GM12878 (cell line): ENCODE measurements at regions not wholly inside any gene's neighbourhood (a gene's known extent, or its start where the extent isn't known, plus 50 kb on each side); places are given as distances from the start of the nearest gene placed in this dataset.

Experiments
- ATAC-seq: fragments of 200-7000 bp; cut with Tn5 transposase; 3 replicates; pipeline ENCODE4 v1.9.1; 2020; ENCODE audit warnings: mild to moderate bottlenecking, moderate library complexity
- BruUV-seq: library from RNA; stranded (reverse); fragments of 400-500 nt; replicated peaks from 2 replicates; lab custom pipeline; 2021; lab: Mats Ljungman, UMichigan
- CTCF ChIA-PET: fragments of 300-600 bp; sonication (Branson Sonifier 250); formaldehyde crosslinking; extraction: SDS; loops from one replicate; lab custom pipeline; 2021; ENCODE audit warnings: inconsistent platforms; lab: Yijun Ruan, JAX
- POLR2A ChIA-PET: fragments of 350-600 bp; formaldehyde crosslinking; extraction: SDS; loops from one replicate; lab custom pipeline; 2021; ENCODE audit warnings: inconsistent platforms; lab: Charles Lee
- RAD21 ChIA-PET: fragments of 300-600 bp; sonication (Branson Sonifier 250); formaldehyde crosslinking; loops from one replicate; lab custom pipeline; 2023; ENCODE audit warnings: antibody characterized with exemption; ENCODE audit not compliant: unreplicated experiment; lab: Charles Lee
- SMC1A ChIA-PET: fragments of 300-600 bp; sonication (Branson Sonifier 250); formaldehyde crosslinking; loops from one replicate; lab custom pipeline; 2023; ENCODE audit not compliant: unreplicated experiment, uncharacterized antibody; lab: Charles Lee
- DNase-seq: peaks from one replicate; pipeline ENCODE4 v3.0.0-alpha.2; 2011; ENCODE audit warnings: low read depth, low spot score
- FAIRE-seq: peaks from 3 replicates; lab custom pipeline; 2011; peaks lifted over from hg19 to GRCh38; lab: Jason Lieb, UNC
- H2AFZ ChIP-seq: 2 replicates; pipeline ENCODE4 v1.6.0; 2011; ENCODE audit warnings: low read depth, low read length, control low read depth; ENCODE audit not compliant: control insufficient read depth
- H3K27ac ChIP-seq: 2 replicates; pipeline ENCODE4 v1.5.1; 2011; ENCODE audit warnings: control low read depth; ENCODE audit not compliant: control insufficient read depth, insufficient read depth
- H3K27me3 ChIP-seq, 2 experiments: replicated peaks in 1 of 2; 2 replicates each; pipeline versions ENCODE4 v1.6.0 to v1.6.1; 2011; ENCODE audit warnings: low read length in 1 of 2; ENCODE audit not compliant: control insufficient read depth in 2 of 2, insufficient read depth in 2 of 2
- H3K36me3 ChIP-seq, 2 experiments: 2 replicates each; pipeline ENCODE4 v1.5.1; 2011; ENCODE audit warnings: low read length in 1 of 2; ENCODE audit not compliant: control insufficient read depth in 2 of 2, insufficient read depth in 2 of 2
- H3K4me1 ChIP-seq: 2 replicates; pipeline ENCODE4 v1.6.1; 2011; ENCODE audit warnings: mild to moderate bottlenecking, low read length, moderate library complexity, mixed read lengths; ENCODE audit not compliant: control insufficient read depth, insufficient read depth
- H3K4me2 ChIP-seq: 2 replicates; pipeline ENCODE4 v1.6.0; 2011; ENCODE audit warnings: control low read depth; ENCODE audit not compliant: control insufficient read depth, insufficient read depth
- H3K4me3 ChIP-seq: fragments of 200-600 bp; sonication (generic); 2 replicates; pipeline ENCODE4 v1.5.1; 2016
- H3K79me2 ChIP-seq: 2 replicates; pipeline ENCODE4 v1.6.0; 2011; ENCODE audit warnings: low read length; ENCODE audit not compliant: control insufficient read depth, insufficient read depth
- H3K9ac ChIP-seq: 2 replicates; pipeline ENCODE4 v1.8.0; 2011; ENCODE audit warnings: low read length, control low read depth, mixed read lengths; ENCODE audit not compliant: control insufficient read depth, insufficient read depth
- H3K9me3 ChIP-seq: replicated peaks from 3 replicates; pipeline ENCODE4 v1.5.1; 2011; ENCODE audit warnings: mild to moderate bottlenecking, low read length; ENCODE audit not compliant: control insufficient read depth, insufficient read depth
- H4K20me1 ChIP-seq: 2 replicates; pipeline ENCODE4 v1.6.0; 2011; ENCODE audit not compliant: control insufficient read depth, insufficient read depth
- ASH2L ChIP-seq: fragments of 300-600, 200-600 bp; sonication (generic); IDR thresholded peaks from 2 replicates; pipeline ENCODE4 v1.6.1; 2017; ENCODE audit warnings: low read depth, mild to moderate bottlenecking, borderline replicate concordance
- FOXK2 ChIP-seq: fragments of 450-650 bp; IDR thresholded peaks from 2 replicates; pipeline ENCODE4 v1.6.1; 2017; ENCODE audit warnings: mild to moderate bottlenecking, moderate library complexity
- MTA2 ChIP-seq: fragments of 450-650 bp; IDR thresholded peaks from 2 replicates; pipeline ENCODE4 v1.6.1; 2016; ENCODE audit warnings: low read depth, mild to moderate bottlenecking, moderate library complexity
- YBX1 ChIP-seq: fragments of 450-650 bp; IDR thresholded peaks from 2 replicates; pipeline ENCODE4 v1.6.1; 2016; ENCODE audit warnings: antibody characterized with exemption
- WGBS: methylation state at CpG from one replicate; pipeline ENCODE4 v1.1.6; 2016; ENCODE audit warnings: low lambda C conversion rate; ENCODE audit not compliant: insufficient replicate concordance, insufficient coverage; ENCODE audit errors: missing lambda C conversion rate; 5-methylcytosine and 5-hydroxymethylcytosine counted together
- in situ Hi-C: fragments of 300-500 bp; cut with MboI; formaldehyde crosslinking; loops from 9 replicates; pipeline ENCODE4 v1.14.3; 2018; ENCODE audit warnings: mixed read lengths
- intact Hi-C: fragments of 100-400 bp; cut with micrococcal nuclease; formaldehyde crosslinking; loops from one replicate; pipeline ENCODE4 v1.14.2; 2022; ENCODE audit not compliant: unreplicated experiment
- TF ChIP-seq, protein P1 (sequence below): fragments of 450-650 bp; IDR thresholded peaks from 2 replicates; pipeline ENCODE4 v1.6.1; 2018; ENCODE audit warnings: mild to moderate bottlenecking, low read depth, moderate library complexity; ENCODE audit not compliant: partially characterized antibody
- TF ChIP-seq, protein P2 (sequence below): fragments of 150-350 bp; IDR thresholded peaks from 2 replicates; pipeline ENCODE4 v1.6.1; 2016; ENCODE audit warnings: low read depth, low read length
- TF ChIP-seq, protein P3 (sequence below): fragments of 450-650 bp; IDR thresholded peaks from 2 replicates; pipeline ENCODE4 v1.6.1; 2017; ENCODE audit warnings: antibody characterized with exemption, mild to moderate bottlenecking, moderate library complexity
- TF ChIP-seq, protein P4 (sequence below): fragments of 450-650 bp; IDR thresholded peaks from 2 replicates; pipeline ENCODE4 v1.6.1; 2017; ENCODE audit warnings: mild to moderate bottlenecking, low read depth, inconsistent platforms; ENCODE audit not compliant: poor library complexity, severe bottlenecking
- TF ChIP-seq, protein P5 (sequence below): fragments of 450-650 bp; IDR thresholded peaks from 2 replicates; pipeline ENCODE4 v1.6.1; 2018; ENCODE audit warnings: borderline replicate concordance, mild to moderate bottlenecking; ENCODE audit not compliant: partially characterized antibody

DNA sequence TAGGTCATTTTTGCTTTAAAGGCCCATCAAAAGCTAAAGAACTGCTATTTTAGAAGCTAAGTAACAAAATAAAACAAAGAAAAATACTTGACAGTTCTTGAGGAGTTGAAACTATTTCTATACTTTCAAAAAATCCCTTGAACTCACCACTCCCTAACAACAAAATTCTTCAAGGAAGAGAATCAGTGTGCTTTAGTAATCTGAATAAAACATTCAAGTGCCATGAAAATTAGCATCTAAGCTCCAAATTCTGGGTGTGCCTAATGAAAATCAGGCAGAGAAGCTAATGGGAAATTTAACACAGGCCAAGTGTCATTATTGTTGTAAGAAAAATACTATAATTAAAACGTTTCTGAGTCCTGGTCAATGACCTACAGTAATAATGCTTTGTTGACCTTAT, 456.3 kb downstream of the ZEB2 start:
- BruUV-seq, result no TSS peak
- Histone ChIP-seq H3K27ac (no peak overlapping the region), H3K4me2 (no peak overlapping the region), H3K9me3 (no peaks in the 10 kb centered on the region), H3K79me2 (no peaks in the 10 kb centered on the region), H4K20me1 (no peaks in the 10 kb centered on the region), H3K4me3 (no peak overlapping the region), H2AFZ (no peak overlapping the region), H3K27me3 (no peaks in the 10 kb centered on the region), H3K4me1 (no peaks in the 10 kb centered on the region), H3K36me3 (no peaks in the 10 kb centered on the region), H3K9ac (no peak overlapping the region)
- ChIA-PET POLR2A (no interaction called here), SMC1A (interaction anchor here (0.6 to 2.3 kb wide), 4 partner anchors 11 to 316 kb away, joined by 3 to 5 read pairs (median 4); no protein-coding TSS in a partner anchor), RAD21 (no interaction called here), CTCF (no interaction called here)
- in situ Hi-C loops (no loop called here), intact Hi-C loops (no loop called here)
- ATAC-seq, result no peak
- 82% methylated on average over 1 of the region's 1 CpG for WGBS
- DNase-seq, result no peak
- no peak for FAIRE-seq
- TF ChIP-seq ASH2L (no peak), FOXK2 (no peak), MTA2 (no peak), YBX1 (no peak)
- TF ChIP-seq, protein P1, sequence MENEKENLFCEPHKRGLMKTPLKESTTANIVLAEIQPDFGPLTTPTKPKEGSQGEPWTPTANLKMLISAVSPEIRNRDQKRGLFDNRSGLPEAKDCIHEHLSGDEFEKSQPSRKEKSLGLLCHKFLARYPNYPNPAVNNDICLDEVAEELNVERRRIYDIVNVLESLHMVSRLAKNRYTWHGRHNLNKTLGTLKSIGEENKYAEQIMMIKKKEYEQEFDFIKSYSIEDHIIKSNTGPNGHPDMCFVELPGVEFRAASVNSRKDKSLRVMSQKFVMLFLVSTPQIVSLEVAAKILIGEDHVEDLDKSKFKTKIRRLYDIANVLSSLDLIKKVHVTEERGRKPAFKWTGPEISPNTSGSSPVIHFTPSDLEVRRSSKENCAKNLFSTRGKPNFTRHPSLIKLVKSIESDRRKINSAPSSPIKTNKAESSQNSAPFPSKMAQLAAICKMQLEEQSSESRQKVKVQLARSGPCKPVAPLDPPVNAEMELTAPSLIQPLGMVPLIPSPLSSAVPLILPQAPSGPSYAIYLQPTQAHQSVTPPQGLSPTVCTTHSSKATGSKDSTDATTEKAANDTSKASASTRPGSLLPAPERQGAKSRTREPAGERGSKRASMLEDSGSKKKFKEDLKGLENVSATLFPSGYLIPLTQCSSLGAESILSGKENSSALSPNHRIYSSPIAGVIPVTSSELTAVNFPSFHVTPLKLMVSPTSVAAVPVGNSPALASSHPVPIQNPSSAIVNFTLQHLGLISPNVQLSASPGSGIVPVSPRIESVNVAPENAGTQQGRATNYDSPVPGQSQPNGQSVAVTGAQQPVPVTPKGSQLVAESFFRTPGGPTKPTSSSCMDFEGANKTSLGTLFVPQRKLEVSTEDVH, result no peak
- TF ChIP-seq, protein P2, sequence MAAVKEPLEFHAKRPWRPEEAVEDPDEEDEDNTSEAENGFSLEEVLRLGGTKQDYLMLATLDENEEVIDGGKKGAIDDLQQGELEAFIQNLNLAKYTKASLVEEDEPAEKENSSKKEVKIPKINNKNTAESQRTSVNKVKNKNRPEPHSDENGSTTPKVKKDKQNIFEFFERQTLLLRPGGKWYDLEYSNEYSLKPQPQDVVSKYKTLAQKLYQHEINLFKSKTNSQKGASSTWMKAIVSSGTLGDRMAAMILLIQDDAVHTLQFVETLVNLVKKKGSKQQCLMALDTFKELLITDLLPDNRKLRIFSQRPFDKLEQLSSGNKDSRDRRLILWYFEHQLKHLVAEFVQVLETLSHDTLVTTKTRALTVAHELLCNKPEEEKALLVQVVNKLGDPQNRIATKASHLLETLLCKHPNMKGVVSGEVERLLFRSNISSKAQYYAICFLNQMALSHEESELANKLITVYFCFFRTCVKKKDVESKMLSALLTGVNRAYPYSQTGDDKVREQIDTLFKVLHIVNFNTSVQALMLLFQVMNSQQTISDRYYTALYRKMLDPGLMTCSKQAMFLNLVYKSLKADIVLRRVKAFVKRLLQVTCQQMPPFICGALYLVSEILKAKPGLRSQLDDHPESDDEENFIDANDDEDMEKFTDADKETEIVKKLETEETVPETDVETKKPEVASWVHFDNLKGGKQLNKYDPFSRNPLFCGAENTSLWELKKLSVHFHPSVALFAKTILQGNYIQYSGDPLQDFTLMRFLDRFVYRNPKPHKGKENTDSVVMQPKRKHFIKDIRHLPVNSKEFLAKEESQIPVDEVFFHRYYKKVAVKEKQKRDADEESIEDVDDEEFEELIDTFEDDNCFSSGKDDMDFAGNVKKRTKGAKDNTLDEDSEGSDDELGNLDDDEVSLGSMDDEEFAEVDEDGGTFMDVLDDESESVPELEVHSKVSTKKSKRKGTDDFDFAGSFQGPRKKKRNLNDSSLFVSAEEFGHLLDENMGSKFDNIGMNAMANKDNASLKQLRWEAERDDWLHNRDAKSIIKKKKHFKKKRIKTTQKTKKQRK, result no peak
- TF ChIP-seq, protein P3, sequence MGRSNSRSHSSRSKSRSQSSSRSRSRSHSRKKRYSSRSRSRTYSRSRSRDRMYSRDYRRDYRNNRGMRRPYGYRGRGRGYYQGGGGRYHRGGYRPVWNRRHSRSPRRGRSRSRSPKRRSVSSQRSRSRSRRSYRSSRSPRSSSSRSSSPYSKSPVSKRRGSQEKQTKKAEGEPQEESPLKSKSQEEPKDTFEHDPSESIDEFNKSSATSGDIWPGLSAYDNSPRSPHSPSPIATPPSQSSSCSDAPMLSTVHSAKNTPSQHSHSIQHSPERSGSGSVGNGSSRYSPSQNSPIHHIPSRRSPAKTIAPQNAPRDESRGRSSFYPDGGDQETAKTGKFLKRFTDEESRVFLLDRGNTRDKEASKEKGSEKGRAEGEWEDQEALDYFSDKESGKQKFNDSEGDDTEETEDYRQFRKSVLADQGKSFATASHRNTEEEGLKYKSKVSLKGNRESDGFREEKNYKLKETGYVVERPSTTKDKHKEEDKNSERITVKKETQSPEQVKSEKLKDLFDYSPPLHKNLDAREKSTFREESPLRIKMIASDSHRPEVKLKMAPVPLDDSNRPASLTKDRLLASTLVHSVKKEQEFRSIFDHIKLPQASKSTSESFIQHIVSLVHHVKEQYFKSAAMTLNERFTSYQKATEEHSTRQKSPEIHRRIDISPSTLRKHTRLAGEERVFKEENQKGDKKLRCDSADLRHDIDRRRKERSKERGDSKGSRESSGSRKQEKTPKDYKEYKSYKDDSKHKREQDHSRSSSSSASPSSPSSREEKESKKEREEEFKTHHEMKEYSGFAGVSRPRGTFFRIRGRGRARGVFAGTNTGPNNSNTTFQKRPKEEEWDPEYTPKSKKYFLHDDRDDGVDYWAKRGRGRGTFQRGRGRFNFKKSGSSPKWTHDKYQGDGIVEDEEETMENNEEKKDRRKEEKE, result no peak
- TF ChIP-seq, protein P4, sequence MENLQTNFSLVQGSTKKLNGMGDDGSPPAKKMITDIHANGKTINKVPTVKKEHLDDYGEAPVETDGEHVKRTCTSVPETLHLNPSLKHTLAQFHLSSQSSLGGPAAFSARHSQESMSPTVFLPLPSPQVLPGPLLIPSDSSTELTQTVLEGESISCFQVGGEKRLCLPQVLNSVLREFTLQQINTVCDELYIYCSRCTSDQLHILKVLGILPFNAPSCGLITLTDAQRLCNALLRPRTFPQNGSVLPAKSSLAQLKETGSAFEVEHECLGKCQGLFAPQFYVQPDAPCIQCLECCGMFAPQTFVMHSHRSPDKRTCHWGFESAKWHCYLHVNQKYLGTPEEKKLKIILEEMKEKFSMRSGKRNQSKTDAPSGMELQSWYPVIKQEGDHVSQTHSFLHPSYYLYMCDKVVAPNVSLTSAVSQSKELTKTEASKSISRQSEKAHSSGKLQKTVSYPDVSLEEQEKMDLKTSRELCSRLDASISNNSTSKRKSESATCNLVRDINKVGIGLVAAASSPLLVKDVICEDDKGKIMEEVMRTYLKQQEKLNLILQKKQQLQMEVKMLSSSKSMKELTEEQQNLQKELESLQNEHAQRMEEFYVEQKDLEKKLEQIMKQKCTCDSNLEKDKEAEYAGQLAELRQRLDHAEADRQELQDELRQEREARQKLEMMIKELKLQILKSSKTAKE, result no peak
- TF ChIP-seq, protein P5, sequence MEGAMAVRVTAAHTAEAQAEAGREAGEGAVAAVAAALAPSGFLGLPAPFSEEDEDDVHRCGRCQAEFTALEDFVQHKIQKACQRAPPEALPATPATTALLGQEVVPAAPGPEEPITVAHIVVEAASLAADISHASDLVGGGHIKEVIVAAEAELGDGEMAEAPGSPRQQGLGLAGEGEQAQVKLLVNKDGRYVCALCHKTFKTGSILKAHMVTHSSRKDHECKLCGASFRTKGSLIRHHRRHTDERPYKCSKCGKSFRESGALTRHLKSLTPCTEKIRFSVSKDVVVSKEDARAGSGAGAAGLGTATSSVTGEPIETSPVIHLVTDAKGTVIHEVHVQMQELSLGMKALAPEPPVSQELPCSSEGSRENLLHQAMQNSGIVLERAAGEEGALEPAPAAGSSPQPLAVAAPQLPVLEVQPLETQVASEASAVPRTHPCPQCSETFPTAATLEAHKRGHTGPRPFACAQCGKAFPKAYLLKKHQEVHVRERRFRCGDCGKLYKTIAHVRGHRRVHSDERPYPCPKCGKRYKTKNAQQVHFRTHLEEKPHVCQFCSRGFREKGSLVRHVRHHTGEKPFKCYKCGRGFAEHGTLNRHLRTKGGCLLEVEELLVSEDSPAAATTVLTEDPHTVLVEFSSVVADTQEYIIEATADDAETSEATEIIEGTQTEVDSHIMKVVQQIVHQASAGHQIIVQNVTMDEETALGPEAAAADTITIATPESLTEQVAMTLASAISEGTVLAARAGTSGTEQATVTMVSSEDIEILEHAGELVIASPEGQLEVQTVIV, result no peak
